GM21723 (cell line): ENCODE measurements at regions not wholly inside any gene's neighbourhood (a gene's known extent, or its start where the extent isn't known, plus 50 kb on each side); places are given as distances from the start of the nearest gene placed in this dataset.

Experiments used
- ATAC-seq: cut with Tn5 transposase; IDR thresholded peaks from one replicate; pipeline ENCODE4 v1.9.1; 2021; ENCODE audit warnings: mild to moderate bottlenecking, moderate library complexity; ENCODE audit not compliant: unreplicated experiment

- ATAC-seq = no peak
Measured at GRCh38 chr10:85193796-85194195, 865.4 kb downstream of the CCSER2 start.

- no peak for ATAC-seq
Measured at GRCh38 chr10:85194706-85195105, 866.3 kb downstream of the CCSER2 start.

- no peak for ATAC-seq
Measured at GRCh38 chr10:85195596-85195995, 867.2 kb downstream of the CCSER2 start.

- ATAC-seq = no peak
Measured at GRCh38 chr10:85204814-85205213, 876.4 kb downstream of the CCSER2 start.

- no peak for ATAC-seq
Measured at GRCh38 chr10:85212526-85212925, 884.1 kb downstream of the CCSER2 start.

- no peak for ATAC-seq
Measured at GRCh38 chr10:85213493-85213892, 885.1 kb downstream of the CCSER2 start.

- no peak for ATAC-seq
Measured at GRCh38 chr10:85222300-85222699, 893.9 kb downstream of the CCSER2 start.

- ATAC-seq = no peak
Measured at GRCh38 chr10:85224366-85224940, 896.1 kb downstream of the CCSER2 start.

GRCh38 chr10:85225311-85225710 lies 896.9 kb downstream of the CCSER2 start:
- no peak for ATAC-seq

- no peak for ATAC-seq
Measured at GRCh38 chr10:85226596-85226995, 898.2 kb downstream of the CCSER2 start.

- ATAC-seq = no peak
Measured at GRCh38 chr10:85228726-85229125, 900.3 kb downstream of the CCSER2 start.

- ATAC-seq = no peak
Measured at GRCh38 chr10:85231534-85232270, 903.3 kb downstream of the CCSER2 start.

GRCh38 chr10:85235258-85235657 lies 906.9 kb downstream of the CCSER2 start:
- no peak for ATAC-seq

- ATAC-seq = no peak
Measured at GRCh38 chr10:85238676-85239075, 910.3 kb downstream of the CCSER2 start.

GRCh38 chr10:85250304-85250703 lies 921.9 kb downstream of the CCSER2 start:
- ATAC-seq = no peak

GRCh38 chr10:85256481-85256880 lies 928.1 kb downstream of the CCSER2 start:
- ATAC-seq = no peak

GRCh38 chr10:85259908-85260307 lies 931.5 kb downstream of the CCSER2 start:
- ATAC-seq = no peak

- no peak for ATAC-seq
Measured at GRCh38 chr10:85262992-85263391, 934.6 kb downstream of the CCSER2 start.

GRCh38 chr10:85265121-85265520 lies 936.7 kb downstream of the CCSER2 start:
- ATAC-seq = no peak

GRCh38 chr10:85266808-85267207 lies 938.4 kb downstream of the CCSER2 start:
- no peak for ATAC-seq

- ATAC-seq = no peak
Measured at GRCh38 chr10:85280014-85280413, 951.6 kb downstream of the CCSER2 start.
